ENCODE measurements at regions not wholly inside any gene's neighbourhood (a gene's known extent, or its start where the extent isn't known, plus 50 kb on each side); places are given as distances from the start of the nearest gene placed in this dataset.

DNA sequence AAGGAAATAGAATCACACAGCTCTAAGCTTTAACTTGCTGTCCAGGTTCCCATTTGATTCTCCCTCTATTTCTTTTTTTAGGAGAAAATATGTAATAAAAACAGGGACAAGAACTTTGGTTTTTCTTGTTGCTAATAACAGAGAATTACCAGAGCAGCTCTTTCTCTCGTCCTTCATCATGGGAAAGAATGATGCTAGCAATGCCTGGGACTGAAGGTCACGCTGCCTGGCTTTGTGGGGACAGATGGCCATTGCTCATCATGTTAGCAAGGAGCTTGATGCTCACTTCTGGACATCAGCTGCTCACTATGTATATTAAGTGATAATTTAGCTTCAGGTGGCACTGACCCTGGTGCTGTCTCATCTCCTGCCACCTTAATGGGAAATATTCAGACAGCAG lies 77.3 kb upstream of the AKT3 start:
- DNase-seq (ENCODE audit: extremely low read depth, low read depth) = no peak
- TF ChIP-seq, protein P1, sequence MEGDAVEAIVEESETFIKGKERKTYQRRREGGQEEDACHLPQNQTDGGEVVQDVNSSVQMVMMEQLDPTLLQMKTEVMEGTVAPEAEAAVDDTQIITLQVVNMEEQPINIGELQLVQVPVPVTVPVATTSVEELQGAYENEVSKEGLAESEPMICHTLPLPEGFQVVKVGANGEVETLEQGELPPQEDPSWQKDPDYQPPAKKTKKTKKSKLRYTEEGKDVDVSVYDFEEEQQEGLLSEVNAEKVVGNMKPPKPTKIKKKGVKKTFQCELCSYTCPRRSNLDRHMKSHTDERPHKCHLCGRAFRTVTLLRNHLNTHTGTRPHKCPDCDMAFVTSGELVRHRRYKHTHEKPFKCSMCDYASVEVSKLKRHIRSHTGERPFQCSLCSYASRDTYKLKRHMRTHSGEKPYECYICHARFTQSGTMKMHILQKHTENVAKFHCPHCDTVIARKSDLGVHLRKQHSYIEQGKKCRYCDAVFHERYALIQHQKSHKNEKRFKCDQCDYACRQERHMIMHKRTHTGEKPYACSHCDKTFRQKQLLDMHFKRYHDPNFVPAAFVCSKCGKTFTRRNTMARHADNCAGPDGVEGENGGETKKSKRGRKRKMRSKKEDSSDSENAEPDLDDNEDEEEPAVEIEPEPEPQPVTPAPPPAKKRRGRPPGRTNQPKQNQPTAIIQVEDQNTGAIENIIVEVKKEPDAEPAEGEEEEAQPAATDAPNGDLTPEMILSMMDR (IDR thresholded peaks at IDR 0.05; ENCODE audit: low read depth, low read length, missing control alignments) = no peak
- no peak overlapping the region for H3K4me3 ChIP-seq (replicated peaks; ENCODE audit: low read depth, low read length)

DNA sequence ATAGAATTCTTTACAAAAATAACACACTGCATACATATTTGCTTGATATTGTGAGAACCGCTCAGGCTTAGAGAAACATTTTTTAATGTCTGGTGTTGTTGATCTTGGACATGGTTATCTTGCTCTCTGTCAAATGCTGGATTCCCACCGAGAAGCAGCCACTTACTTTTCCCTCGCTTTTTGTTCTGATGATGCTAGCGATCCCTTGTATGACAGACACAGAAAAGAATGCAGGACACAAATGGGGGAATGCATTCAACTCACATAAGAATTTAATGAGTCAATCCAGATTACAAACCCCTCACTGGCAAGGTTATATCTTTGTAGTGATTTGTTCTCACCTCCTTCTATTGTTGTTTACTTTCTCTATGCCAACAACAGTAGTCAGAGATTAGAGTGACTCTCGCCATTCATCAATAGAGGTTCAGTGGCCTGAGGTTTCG lies 76.8 kb upstream of the AKT3 start:
- TF ChIP-seq, protein P1 (IDR thresholded peaks at IDR 0.05; ENCODE audit: low read depth, low read length, missing control alignments) = no peak
- peak; percentile 65 for DNase-seq (ENCODE audit: extremely low read depth, low read depth)
- H3K4me3 ChIP-seq (replicated peaks; ENCODE audit: low read depth, low read length) = no peak overlapping the region; the same call in 1 of the 2 replicates

DNA sequence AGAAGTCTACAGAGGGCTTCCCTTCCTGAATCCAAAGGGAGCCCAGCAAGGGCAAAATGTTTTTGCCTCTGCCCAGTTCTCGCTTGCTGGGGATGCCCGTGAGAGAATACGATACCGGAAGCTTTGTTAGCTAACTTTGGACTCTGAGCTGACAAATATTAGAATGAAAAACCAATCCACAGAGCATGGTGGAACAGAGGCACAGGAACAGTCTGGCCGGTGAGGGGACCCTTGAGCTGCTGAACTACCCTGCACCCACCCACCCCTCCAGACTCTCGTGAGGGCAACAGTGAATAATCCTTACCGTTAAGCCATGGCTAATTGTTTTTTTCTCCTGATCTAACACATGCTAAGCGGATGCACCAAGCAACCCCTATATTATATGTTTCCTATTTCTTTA lies 76.3 kb upstream of the AKT3 start:
- TF ChIP-seq, protein P1 (IDR thresholded peaks at IDR 0.05; ENCODE audit: low read depth, low read length, missing control alignments) = no peak
- DNase-seq (ENCODE audit: extremely low read depth, low read depth) = no peak
- H3K4me3 ChIP-seq (replicated peaks; ENCODE audit: low read depth, low read length) = no peak overlapping the region

DNA sequence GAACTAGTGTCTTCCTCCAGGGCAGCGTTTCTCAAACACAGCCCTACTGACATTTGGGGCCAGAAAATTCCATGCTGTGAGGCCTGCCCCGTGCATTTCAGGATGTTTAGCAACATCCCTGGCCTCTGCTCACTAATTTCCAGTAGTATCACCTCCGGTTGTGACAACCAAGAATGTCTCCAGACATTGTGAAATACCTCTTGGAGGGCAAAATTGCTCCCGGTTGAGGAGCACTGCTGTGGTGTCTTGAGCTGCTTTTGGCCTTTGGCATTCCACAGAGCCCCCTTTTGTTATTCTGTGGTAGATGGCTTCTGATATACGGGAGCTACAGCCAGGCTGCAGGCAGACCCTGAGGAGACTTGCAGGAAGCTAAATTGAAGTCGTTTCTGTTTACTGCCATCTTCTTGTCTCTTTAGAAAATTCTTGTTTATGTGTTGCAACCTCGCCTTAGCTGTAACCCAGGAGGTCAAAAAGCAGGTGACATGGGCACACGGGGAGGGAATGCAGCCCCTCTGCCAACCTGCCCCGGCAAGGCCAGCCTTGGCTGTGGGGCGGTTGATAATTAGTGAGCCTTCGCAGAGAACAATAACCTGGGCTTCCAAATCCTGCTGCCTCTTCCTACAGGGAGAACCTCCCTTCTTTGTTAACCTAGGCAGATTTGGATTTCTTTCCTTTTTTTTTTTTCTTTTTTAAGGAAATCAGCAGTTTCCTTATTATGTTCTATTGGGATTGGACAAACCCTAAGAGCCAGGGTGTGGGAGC lies 74.7 kb upstream of the AKT3 start:
- DNase-seq (ENCODE audit: extremely low read depth, low read depth) = no peak
- no peak overlapping the region for H3K4me3 ChIP-seq (replicated peaks; ENCODE audit: low read depth, low read length)
- TF ChIP-seq, protein P1 (IDR thresholded peaks at IDR 0.05; ENCODE audit: low read depth, low read length, missing control alignments) = no peak

DNA sequence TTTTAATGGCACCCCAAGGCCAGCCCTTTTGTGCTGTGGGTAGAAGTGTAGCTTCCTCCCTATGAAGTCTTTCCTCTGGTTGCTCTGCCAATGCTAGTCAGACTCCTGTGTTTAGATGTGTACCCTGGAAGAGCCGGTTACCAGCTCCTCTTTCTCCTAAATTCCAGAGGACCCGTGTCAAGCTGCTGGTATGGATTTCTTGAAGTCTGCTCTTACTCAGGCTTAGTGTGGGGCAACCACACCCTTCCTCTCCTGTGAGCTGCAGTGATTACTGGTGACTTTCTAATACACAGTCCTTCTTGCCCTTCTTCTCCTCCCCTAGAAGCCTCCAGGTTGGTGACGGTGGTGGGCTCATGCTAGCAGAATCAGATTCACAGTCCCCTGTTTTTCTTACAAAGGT lies 74.1 kb upstream of the AKT3 start:
- TF ChIP-seq, protein P1 (IDR thresholded peaks at IDR 0.05; ENCODE audit: low read depth, low read length, missing control alignments) = no peak
- H3K4me3 ChIP-seq (replicated peaks; ENCODE audit: low read depth, low read length) = no peak overlapping the region
- no peak for DNase-seq (ENCODE audit: extremely low read depth, low read depth)

DNA sequence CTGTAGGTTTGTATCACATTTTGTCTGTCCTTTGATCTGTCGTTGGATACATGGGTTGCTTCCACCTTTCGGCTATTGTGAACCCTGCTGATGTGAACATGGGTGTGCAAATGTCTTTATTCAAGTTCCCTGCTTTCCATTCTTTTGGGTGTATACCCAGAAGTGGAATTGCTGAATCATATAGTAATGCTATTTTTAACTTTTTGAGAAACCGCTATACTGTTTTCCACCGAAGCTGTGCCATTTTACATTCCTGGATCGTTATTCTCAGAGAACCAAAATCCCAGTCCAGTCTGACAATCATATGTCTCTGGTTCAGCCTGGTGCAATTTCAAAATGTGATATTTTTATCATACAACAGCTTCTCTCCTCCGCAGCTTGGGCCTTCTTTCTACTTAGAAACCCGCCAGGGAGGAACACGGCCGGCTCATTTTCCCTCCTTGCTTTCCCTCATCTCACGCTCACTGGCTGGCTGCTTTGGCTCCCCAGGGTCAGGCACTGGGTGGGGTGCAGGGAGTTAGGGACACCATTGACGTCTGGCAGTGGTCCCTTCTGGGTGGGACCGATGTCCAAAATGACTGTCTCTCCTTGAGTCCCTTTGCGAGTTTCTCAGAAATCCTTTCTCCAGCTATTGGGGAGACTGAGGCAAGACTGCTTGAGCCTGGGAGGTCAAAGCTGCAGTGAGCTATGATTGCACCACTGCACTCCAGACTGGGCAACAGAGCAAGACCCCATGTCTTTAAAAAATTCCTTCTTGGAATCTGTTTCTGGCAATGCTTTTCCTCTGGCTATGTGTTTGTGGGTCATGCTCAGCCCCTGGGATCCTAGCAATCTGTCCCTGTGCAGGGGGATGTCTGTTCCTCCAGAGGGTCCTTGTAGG lies 73.5 kb upstream of the AKT3 start:
- no peak for DNase-seq (ENCODE audit: extremely low read depth, low read depth)
- TF ChIP-seq, protein P1 (IDR thresholded peaks at IDR 0.05; ENCODE audit: low read depth, low read length, missing control alignments) = no peak
- no peak overlapping the region for H3K4me3 ChIP-seq (replicated peaks; ENCODE audit: low read depth, low read length)
